HepG2 (cell line): ENCODE measurements at regions not wholly inside any gene's neighbourhood (a gene's known extent, or its start where the extent isn't known, plus 50 kb on each side); places are given as distances from the start of the nearest gene placed in this dataset.
A peak's percentile ranks its signal among the peaks of the same experiment; 100 is the strongest.

Source experiments
- ATAC-seq: fragments of 200-7000 bp; cut with Tn5 transposase; 3 replicates; pipeline ENCODE4 v1.9.1; 2020; ENCODE audit warnings: mild to moderate bottlenecking, moderate library complexity
- BruUV-seq: library from RNA; stranded (reverse); fragments of 400-500 nt; replicated peaks from 2 replicates; lab custom pipeline; 2021; lab: Mats Ljungman, UMichigan
- CTCF ChIA-PET: fragments of 300-600 bp; formaldehyde crosslinking; extraction: SDS; loops from one replicate; lab custom pipeline; 2021; ENCODE audit warnings: low total read pairs, inconsistent platforms, low intra/inter-chr PET ratio; lab: Yijun Ruan, JAX
- POLR2A ChIA-PET: fragments of 350-600 bp; sonication (Branson Sonifier 250); formaldehyde crosslinking; loops from one replicate; lab custom pipeline; 2020; ENCODE audit warnings: antibody characterized with exemption, inconsistent platforms; lab: Yijun Ruan, JAX
- DNase-seq: peaks from one replicate; pipeline ENCODE4 v3.0.0-alpha.2; 2015; ENCODE audit warnings: low spot score
- FAIRE-seq: peaks from 3 replicates; lab custom pipeline; 2011; peaks lifted over from hg19 to GRCh38; lab: Jason Lieb, UNC
- H2AFZ ChIP-seq: one replicate; pipeline ENCODE4 v1.6.1; 2011; ENCODE audit warnings: low read length, inconsistent platforms
- H3K27ac ChIP-seq: fragments of 300-600 bp; 3 replicates; pipeline ENCODE4 v1.8.0; 2011; ENCODE audit warnings: mixed run types, mild to moderate bottlenecking, mixed read lengths, low read length, inconsistent platforms; ENCODE audit not compliant: insufficient read depth; ENCODE audit errors: extremely low read length
- H3K27me3 ChIP-seq, 2 experiments: fragments of 200-600 bp in 1 of 2; 2 replicates in 1 of 2; 3 replicates in 1 of 2; pipeline versions ENCODE4 v1.6.0 to v1.8.0; 2011; ENCODE audit warnings: low read length in 2 of 2, mild to moderate bottlenecking in 2 of 2, moderate library complexity in 2 of 2, inconsistent platforms in 1 of 2; ENCODE audit not compliant: insufficient read depth in 2 of 2, control insufficient read depth in 1 of 2
- H3K36me3 ChIP-seq, 2 experiments: fragments of 200-600 bp in 1 of 2; replicated peaks in 1 of 2; 2 replicates in 1 of 2; 3 replicates in 1 of 2; pipeline versions ENCODE4 v1.5.1 to v1.8.0; 2011; ENCODE audit warnings: low read length in 2 of 2, inconsistent platforms in 1 of 2; ENCODE audit not compliant: insufficient read depth in 2 of 2, control insufficient read depth in 1 of 2
- H3K4me1 ChIP-seq: 2 replicates; pipeline ENCODE4 v1.5.1; 2012; ENCODE audit warnings: low read length, inconsistent platforms; ENCODE audit not compliant: insufficient read depth
- H3K4me2 ChIP-seq: 2 replicates; pipeline ENCODE4 v1.6.0; 2011; ENCODE audit warnings: low read depth, low read length, inconsistent platforms
- H3K4me3 ChIP-seq, 3 experiments: fragments of 200-600 bp in 1 of 3; sonication (generic), shearing (Covaris generic) in 1 of 3; replicated peaks in 1 of 3; 2 replicates each; pipeline ENCODE4 v1.5.1; 2011 to 2016; ENCODE audit warnings: low read length in 3 of 3, inconsistent platforms in 2 of 3, low read depth in 2 of 3, mild to moderate bottlenecking in 2 of 3, control low read depth in 1 of 3, mixed read lengths in 1 of 3; ENCODE audit not compliant: insufficient read depth in 1 of 3
- H3K79me2 ChIP-seq: one replicate; pipeline ENCODE4 v1.6.1; 2011; ENCODE audit warnings: low read length, inconsistent platforms; ENCODE audit not compliant: insufficient read depth
- H3K9ac ChIP-seq: 2 replicates; pipeline ENCODE4 v1.6.0; 2011; ENCODE audit warnings: mild to moderate bottlenecking, low read depth, low read length, inconsistent platforms; ENCODE audit not compliant: insufficient read depth
- H3K9me3 ChIP-seq: 2 replicates; pipeline ENCODE4 v1.5.1; 2012; ENCODE audit warnings: mild to moderate bottlenecking, low read length
- H4K20me1 ChIP-seq: 2 replicates; pipeline ENCODE4 v1.6.0; 2011; ENCODE audit warnings: inconsistent platforms, mild to moderate bottlenecking, low read length, moderate library complexity; ENCODE audit not compliant: insufficient read depth
- AGO2 ChIP-seq: fragments of 200-400 bp; formaldehyde crosslinking; optimal IDR thresholded peaks from 2 replicates; pipeline ENCODE3; 2017; ENCODE audit warnings: mild to moderate bottlenecking, low read depth, low read length, moderate library complexity
- DR1 ChIP-seq: sonication (generic); formaldehyde crosslinking; IDR thresholded peaks from 2 replicates; pipeline ENCODE4 v1.8.0; 2021; ENCODE audit warnings: mild to moderate bottlenecking, missing genetic modification reagents, inconsistent platforms
- E2F1 ChIP-seq: sonication (generic); formaldehyde crosslinking; IDR thresholded peaks from 2 replicates; pipeline ENCODE4 v1.5.0; 2020; ENCODE audit warnings: missing genetic modification reagents
- ERF ChIP-seq: IDR thresholded peaks from 2 replicates; pipeline ENCODE4 v1.6.1; 2018; ENCODE audit warnings: missing biosample characterization, missing genetic modification reagents
- LCORL ChIP-seq, 2 experiments: fragments of 450-650 bp in 1 of 2; sonication (generic) in 1 of 2; formaldehyde crosslinking in 1 of 2; IDR thresholded peaks; 2 replicates each; pipeline versions ENCODE4 v1.5.0 to v1.6.1; 2017 to 2020; ENCODE audit warnings: antibody characterized with exemption in 1 of 2, missing genetic modification reagents in 1 of 2
- MAFF ChIP-seq: IDR thresholded peaks from 2 replicates; pipeline ENCODE4 v1.6.1; 2011; ENCODE audit warnings: low read depth, low read length, improper control_type of control experiment
- MAFK ChIP-seq, 2 experiments: IDR thresholded peaks in 1 of 2; conservative IDR thresholded peaks in 1 of 2; 2 replicates each; pipeline ENCODE4 v1.6.1; 2011; ENCODE audit warnings: improper control_type of control experiment in 2 of 2, low read length in 2 of 2
- NFYC ChIP-seq: IDR thresholded peaks from 2 replicates; pipeline ENCODE4 v1.6.1; 2016; ENCODE audit warnings: missing genetic modification reagents, missing compliant biosample characterization
- POLR2G ChIP-seq: fragments of 200-400 bp; formaldehyde crosslinking; IDR thresholded peaks from 2 replicates; pipeline ENCODE4 v1.6.1; 2018; ENCODE audit warnings: mild to moderate bottlenecking, low read depth, low read length, moderate library complexity
- TCF7 ChIP-seq: sonication (generic); IDR thresholded peaks from 2 replicates; pipeline ENCODE4 v1.6.1; 2016; ENCODE audit warnings: antibody characterized with exemption, low read depth
- TFAP4 ChIP-seq: sonication (generic); IDR thresholded peaks from 2 replicates; pipeline ENCODE4 v1.6.1; 2016; ENCODE audit warnings: low read depth, borderline replicate concordance
- ZKSCAN1 ChIP-seq: fragments of 150-350 bp; IDR thresholded peaks from 2 replicates; pipeline ENCODE4 v1.6.1; 2014; ENCODE audit warnings: low read length
- ZMYM3 ChIP-seq: sonication (generic); formaldehyde crosslinking; IDR thresholded peaks from 2 replicates; pipeline ENCODE4 v1.5.1; 2020; ENCODE audit warnings: mild to moderate bottlenecking, missing genetic modification reagents
- ZNF160 ChIP-seq: sonication (generic); formaldehyde crosslinking; IDR thresholded peaks from 2 replicates; pipeline ENCODE4 v1.8.0; 2022; ENCODE audit warnings: mild to moderate bottlenecking, inconsistent platforms, missing genetic modification reagents
- ZNF484 ChIP-seq: sonication (generic); formaldehyde crosslinking; IDR thresholded peaks from 2 replicates; pipeline ENCODE4 v1.5.1; 2020; ENCODE audit warnings: mild to moderate bottlenecking, low read depth, missing genetic modification reagents, borderline replicate concordance
- ZNF567 ChIP-seq: sonication (generic); formaldehyde crosslinking; IDR thresholded peaks from 2 replicates; pipeline ENCODE4 v1.8.1; 2023; ENCODE audit warnings: mild to moderate bottlenecking, missing genetic modification reagents, borderline replicate concordance
- ZNF572 ChIP-seq: sonication (generic); formaldehyde crosslinking; IDR thresholded peaks from 2 replicates; pipeline ENCODE4 v1.5.1; 2020; ENCODE audit warnings: mild to moderate bottlenecking, missing genetic modification reagents
- ZNF784 ChIP-seq: sonication (generic); formaldehyde crosslinking; IDR thresholded peaks from 2 replicates; pipeline ENCODE4 v1.5.1; 2020; ENCODE audit warnings: missing genetic modification reagents, mild to moderate bottlenecking, borderline replicate concordance
- ZSCAN25 ChIP-seq: sonication (generic); formaldehyde crosslinking; IDR thresholded peaks from 2 replicates; pipeline ENCODE4 v1.8.0; 2022; ENCODE audit warnings: mild to moderate bottlenecking, missing genetic modification reagents
- in situ Hi-C: cut with HindIII; loops from 2 replicates; pipeline ENCODE4 v1.10.0; 2017; ENCODE audit warnings: low pct_unique_long_range_greater_than_20kb; ENCODE audit not compliant: extremely low pct_ligation_motif_present
- intact Hi-C: fragments of 100-400 bp; cut with micrococcal nuclease; formaldehyde crosslinking; loops from one replicate; pipeline ENCODE4 v1.10.0; 2022; ENCODE audit not compliant: unreplicated experiment

GRCh38 chr7:82517050-82517449 is 73.5 kb upstream of the CACNA2D1 start (continued):
- TF ChIP-seq TFAP4 (no peak), ERF (CRISPR knock-in tag) (no peak), LCORL (IDR thresholded peaks at IDR 0.05) (no peak), LCORL (CRISPR knock-in tag; IDR thresholded peaks at IDR 0.05) (no peak)

GRCh38 chr7:82511542-82511941 is 68.0 kb upstream of the CACNA2D1 start:
- in situ Hi-C loops: no loop called here
- no peak for DNase-seq
- CTCF ChIA-PET: no interaction called here
- Histone ChIP-seq H3K9me3 (no peaks in the 10 kb centered on the region), H3K36me3 (no peaks in the 10 kb centered on the region)
- no peak for ATAC-seq
- TF ChIP-seq NFYC (CRISPR knock-in tag) (no peak), ZNF160 (CRISPR knock-in tag) (no peak), DR1 (CRISPR knock-in tag) (no peak), ZSCAN25 (CRISPR knock-in tag) (no peak), TCF7 (no peak), AGO2 (no peak), ZNF784 (CRISPR knock-in tag) (no peak), MAFK (conservative IDR thresholded peaks at IDR 0.05 in 1 of 2, IDR thresholded peaks at IDR 0.05 in 1 of 2; ENCODE audit: low read length in 2 of 2) (peak in 1 of 2 experiments; percentile 71; a peak in 2 of 4 replicates), ZNF484 (CRISPR knock-in tag) (no peak), ZKSCAN1 (no peak), ZNF572 (no peak), E2F1 (CRISPR knock-in tag) (no peak), MAFF (peak; percentile 44; the same call in 1 of the 2 replicates), ZNF567 (CRISPR knock-in tag) (no peak), POLR2G (no peak), ZMYM3 (CRISPR knock-in tag) (no peak)
- TF ChIP-seq, all 625 proteins: peak for 2
- Histone ChIP-seq H3K9ac (no peak overlapping the region), H3K79me2 (no peaks in the 10 kb centered on the region), H3K27me3 (no peaks in the 10 kb centered on the region), H3K4me3 (no peak overlapping the region), H3K4me1 (no peaks in the 10 kb centered on the region), H3K4me2 (no peak overlapping the region), H3K27ac (no peak overlapping the region), H2AFZ (no peak overlapping the region), H4K20me1 (no peaks in the 10 kb centered on the region)
- intact Hi-C loops: no loop called here
- no TSS peak for BruUV-seq
- no peak for FAIRE-seq
- POLR2A ChIA-PET: no interaction called here
